Nephron (organoid): ENCODE measurements at regions not wholly inside any gene's neighbourhood (a gene's known extent, or its start where the extent isn't known, plus 50 kb on each side); places are given as distances from the start of the nearest gene placed in this dataset.

Experiments used
- H3K27ac Mint-ChIP-seq, 3 experiments: 2 replicates each; pipeline ENCODE4 v1.8.0; 2020; ENCODE audit warnings: mixed read lengths in 3 of 3, mild to moderate bottlenecking in 2 of 3, moderate library complexity in 1 of 3
- H3K27me3 Mint-ChIP-seq: 2 replicates; pipeline ENCODE4 v1.8.0; 2021; ENCODE audit warnings: low read depth, mild to moderate bottlenecking, moderate library complexity, mixed read lengths
- H3K36me3 Mint-ChIP-seq: 2 replicates; pipeline ENCODE4 v1.8.0; 2020; ENCODE audit warnings: low read depth, mixed read lengths
- H3K4me1 Mint-ChIP-seq: 2 replicates; pipeline ENCODE4 v1.8.0; 2020; ENCODE audit warnings: mixed read lengths
- H3K4me3 Mint-ChIP-seq, 3 experiments: 2 replicates each; pipeline ENCODE4 v1.8.0; 2020; ENCODE audit warnings: mild to moderate bottlenecking in 3 of 3, mixed read lengths in 3 of 3, moderate library complexity in 2 of 3
- H3K9me3 Mint-ChIP-seq: 2 replicates; pipeline ENCODE4 v1.8.0; 2020; ENCODE audit warnings: mixed read lengths
- TF ChIP-seq, protein P1 (sequence below), 3 experiments: fragments of 200-600 bp; sonication (generic); IDR thresholded peaks; one replicate each; pipeline ENCODE4 v1.5.0; 2021; ENCODE audit warnings: antibody characterized with exemption in 3 of 3; ENCODE audit not compliant: unreplicated experiment in 3 of 3

DNA sequence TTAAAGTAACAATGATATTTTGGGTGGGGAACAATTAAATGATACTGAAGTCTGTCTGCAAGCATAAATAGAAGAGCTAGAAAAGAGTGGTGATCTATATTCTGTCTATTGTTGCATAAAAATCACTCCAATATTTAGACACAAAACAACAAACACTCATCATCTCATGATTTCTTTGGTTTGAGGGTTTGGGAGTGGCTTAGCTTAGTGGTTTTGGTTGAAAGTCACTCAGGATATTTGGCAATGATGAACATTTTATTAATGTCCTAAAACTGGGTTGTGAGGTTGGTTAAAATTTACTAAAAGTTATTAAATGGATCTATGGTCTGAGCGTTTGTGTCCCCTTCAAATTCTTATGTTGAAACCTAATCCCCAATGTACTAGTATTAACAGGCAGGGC lies 54.7 kb upstream of the EGFR start:
- Mint-ChIP-seq H3K4me1 (no peaks in the 10 kb centered on the region), H3K36me3 (no peaks in the 10 kb centered on the region), H3K4me3 (no peak overlapping the region), H3K27ac (no peak overlapping the region), H3K9me3 (no peaks in the 10 kb centered on the region), H3K27me3 (peaks cover 3% of the 10 kb centered on the region)
- TF ChIP-seq, protein P1, sequence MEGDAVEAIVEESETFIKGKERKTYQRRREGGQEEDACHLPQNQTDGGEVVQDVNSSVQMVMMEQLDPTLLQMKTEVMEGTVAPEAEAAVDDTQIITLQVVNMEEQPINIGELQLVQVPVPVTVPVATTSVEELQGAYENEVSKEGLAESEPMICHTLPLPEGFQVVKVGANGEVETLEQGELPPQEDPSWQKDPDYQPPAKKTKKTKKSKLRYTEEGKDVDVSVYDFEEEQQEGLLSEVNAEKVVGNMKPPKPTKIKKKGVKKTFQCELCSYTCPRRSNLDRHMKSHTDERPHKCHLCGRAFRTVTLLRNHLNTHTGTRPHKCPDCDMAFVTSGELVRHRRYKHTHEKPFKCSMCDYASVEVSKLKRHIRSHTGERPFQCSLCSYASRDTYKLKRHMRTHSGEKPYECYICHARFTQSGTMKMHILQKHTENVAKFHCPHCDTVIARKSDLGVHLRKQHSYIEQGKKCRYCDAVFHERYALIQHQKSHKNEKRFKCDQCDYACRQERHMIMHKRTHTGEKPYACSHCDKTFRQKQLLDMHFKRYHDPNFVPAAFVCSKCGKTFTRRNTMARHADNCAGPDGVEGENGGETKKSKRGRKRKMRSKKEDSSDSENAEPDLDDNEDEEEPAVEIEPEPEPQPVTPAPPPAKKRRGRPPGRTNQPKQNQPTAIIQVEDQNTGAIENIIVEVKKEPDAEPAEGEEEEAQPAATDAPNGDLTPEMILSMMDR (IDR thresholded peaks at IDR 0.05; ENCODE audit: unreplicated experiment in 3 of 3), result no peak

DNA sequence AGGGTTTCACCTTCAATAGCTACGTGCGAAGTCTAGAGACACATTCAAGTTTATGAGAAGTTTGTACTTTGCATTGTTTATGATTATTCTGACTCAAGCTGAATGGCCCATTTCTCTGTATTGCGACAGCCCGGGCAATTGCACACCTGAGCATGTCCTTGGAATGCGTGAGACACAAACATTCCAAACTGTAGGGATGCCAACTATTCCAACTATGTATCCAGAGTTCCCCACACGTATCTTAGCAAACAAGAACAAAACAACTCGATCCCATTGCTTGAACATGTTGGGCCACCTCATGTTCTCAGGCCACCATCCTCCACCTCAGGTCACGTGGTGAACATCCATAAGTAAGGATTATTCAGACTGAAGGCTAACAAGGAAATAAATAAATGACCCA lies 51.4 kb upstream of the EGFR start:
- TF ChIP-seq, protein P1 (IDR thresholded peaks at IDR 0.05; ENCODE audit: unreplicated experiment in 3 of 3), result no peak
- Mint-ChIP-seq H3K9me3 (peaks cover 10% of the 10 kb centered on the region), H3K4me3 (no peak overlapping the region), H3K27me3 (peaks cover 8% of the 10 kb centered on the region), H3K36me3 (no peaks in the 10 kb centered on the region), H3K27ac (no peak overlapping the region), H3K4me1 (no peaks in the 10 kb centered on the region)

DNA sequence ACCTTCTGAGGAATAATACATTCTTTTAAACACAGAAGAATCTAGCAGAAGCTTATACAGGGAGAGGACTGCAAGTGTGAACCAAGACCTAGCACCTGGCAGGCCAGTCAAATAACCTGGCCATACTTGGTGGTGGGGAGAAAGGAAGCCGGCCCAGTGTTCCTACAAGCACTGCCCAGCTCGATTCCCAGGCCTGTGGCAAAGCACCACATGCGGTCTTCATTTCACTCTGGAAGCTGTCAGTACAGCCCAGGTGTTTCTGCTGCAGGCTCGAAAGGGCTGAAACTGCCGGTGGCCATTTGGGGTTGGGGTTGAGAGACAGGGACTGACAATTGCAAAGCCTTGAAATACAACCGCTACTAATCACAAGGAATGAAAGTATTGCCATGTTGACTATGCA lies 50.8 kb upstream of the EGFR start:
- H3K27ac Mint-ChIP-seq, result no peak overlapping the region
- TF ChIP-seq, protein P1 (IDR thresholded peaks at IDR 0.05; ENCODE audit: unreplicated experiment in 3 of 3), result no peak
- H3K4me3 Mint-ChIP-seq, result no peak overlapping the region
- H3K9me3 Mint-ChIP-seq, result peaks cover 14% of the 10 kb centered on the region
- H3K27me3 Mint-ChIP-seq, result peaks cover 8% of the 10 kb centered on the region
- no peaks in the 10 kb centered on the region for H3K4me1 Mint-ChIP-seq
- no peaks in the 10 kb centered on the region for H3K36me3 Mint-ChIP-seq
